HFF-Myc (cell line): ENCODE measurements at regions not wholly inside any gene's neighbourhood (a gene's known extent, or its start where the extent isn't known, plus 50 kb on each side); places are given as distances from the start of the nearest gene placed in this dataset.
"Not testable (repeated sequence)": the region's sequence is repeated elsewhere in the genome, so short reads cannot be mapped to it uniquely, and the experiment has no call there.

Source experiments
- DNase-seq: peaks from one replicate; pipeline ENCODE4 v3.0.0-alpha.2; 2011; ENCODE audit warnings: low read depth; ENCODE audit errors: extremely low read depth
- H3K4me3 ChIP-seq: replicated peaks from 2 replicates; pipeline ENCODE4 v1.5.1; 2011; ENCODE audit warnings: low read depth, mild to moderate bottlenecking, control low read depth, low read length

- DNase-seq = not testable (repeated sequence)
- peak overlapping the region; percentile 54 for H3K4me3 ChIP-seq
These were observed 290.8 kb upstream of the PLGLB2 start for GRCh38 chr2:87457129-87457499.

DNA sequence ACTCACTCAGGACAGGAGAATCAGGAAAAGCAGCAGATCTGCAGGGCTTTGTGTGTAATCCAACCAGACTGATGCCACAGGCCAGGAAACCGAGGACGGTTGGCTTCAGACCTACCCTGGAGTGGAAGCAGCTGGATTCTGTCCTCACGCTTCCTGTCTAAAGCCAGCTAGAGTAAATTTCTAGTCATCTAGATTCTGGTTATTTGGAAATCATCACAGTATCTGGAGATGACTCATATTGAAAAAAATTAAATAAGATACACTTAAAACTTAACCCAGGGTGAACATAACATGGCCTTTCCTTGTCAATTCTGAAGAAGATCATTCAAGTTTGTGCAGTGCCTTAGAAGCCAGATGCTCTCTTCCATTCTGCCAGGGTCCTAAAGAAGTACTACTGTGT lies 288.9 kb upstream of the PLGLB2 start:
- not testable (repeated sequence) for DNase-seq, H3K4me3 ChIP-seq

DNA sequence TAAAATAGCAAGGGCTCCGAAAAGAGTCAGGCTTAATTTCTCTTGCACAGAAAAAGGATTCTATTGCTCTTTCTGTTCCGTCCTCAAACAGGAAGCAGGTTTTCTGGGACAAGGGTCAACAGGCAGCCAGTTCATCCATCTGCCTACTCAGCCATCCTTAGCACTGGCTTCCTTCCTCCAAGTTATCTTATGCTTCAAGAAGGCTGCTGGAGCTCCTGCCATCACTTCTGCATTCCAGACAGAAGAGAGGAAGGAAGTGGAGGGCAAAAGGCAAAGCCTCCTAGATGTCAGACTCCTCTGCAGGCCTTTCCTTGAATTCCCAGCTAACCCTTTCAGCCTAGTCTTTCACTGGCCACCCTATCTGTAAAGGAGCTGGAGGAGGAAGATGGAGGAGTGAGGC lies 287.8 kb upstream of the PLGLB2 start:
- DNase-seq, H3K4me3 ChIP-seq: not testable (repeated sequence)

DNA sequence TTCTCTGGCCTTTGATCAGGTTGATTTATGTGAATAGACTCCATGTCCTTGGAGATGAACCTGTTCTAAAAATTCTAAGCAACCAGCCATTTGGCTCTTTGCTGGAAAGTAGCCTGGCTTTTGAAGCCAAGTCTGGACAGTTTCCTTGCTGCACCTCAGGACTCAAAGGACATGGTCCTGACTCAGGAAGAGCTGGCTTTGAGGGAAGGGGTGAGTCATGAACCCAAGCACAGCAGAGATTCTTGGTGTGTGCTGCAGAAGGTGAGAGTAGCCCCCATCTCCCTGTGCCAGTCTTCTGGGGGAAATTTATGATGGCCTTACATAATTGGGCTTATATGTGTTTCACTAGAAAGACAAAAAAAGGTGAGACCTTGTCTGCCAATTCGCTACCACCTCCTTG lies 287.2 kb upstream of the PLGLB2 start:
- DNase-seq, H3K4me3 ChIP-seq: not testable (repeated sequence)

DNA sequence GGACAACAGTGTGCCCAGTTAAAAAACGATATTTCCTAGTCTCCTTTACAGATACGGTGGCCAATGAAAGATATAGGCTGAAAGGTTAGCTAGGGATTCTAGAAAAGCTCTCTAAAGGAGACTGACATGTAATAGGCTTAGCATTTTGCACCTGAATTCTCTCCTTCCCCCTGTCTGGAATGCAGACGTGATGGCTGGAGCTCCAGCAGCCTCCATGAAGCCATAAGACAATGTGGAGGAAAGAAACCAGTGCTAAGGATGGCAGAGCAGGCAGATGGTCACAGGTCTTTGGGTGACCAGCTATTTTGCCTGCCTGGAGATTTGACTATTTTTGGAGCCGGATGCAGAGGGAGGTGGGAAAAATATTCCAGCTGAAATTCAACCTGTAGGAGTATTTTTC lies 286.2 kb upstream of the PLGLB2 start:
- H3K4me3 ChIP-seq, DNase-seq: not testable (repeated sequence)

DNA sequence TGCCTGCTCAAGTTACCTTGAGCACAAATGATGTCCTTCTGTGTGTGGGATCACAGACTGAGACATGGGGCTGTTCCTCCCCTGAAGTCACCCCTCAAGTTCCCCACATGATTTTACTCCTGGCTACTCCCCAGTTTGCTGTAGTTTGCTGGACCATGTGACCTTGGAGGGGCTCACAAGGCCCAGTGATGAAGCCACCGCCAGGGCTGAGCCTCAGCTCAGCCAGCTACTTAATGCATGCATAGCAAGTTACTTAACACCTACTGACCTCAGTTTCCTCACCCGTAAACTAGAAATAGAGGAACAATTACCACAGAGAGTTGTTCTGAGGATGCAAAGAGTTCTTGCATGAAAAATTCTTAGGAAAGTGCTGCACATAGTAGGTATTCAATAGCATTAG lies 283.7 kb upstream of the PLGLB2 start:
- H3K4me3 ChIP-seq, DNase-seq: not testable (repeated sequence)

DNA sequence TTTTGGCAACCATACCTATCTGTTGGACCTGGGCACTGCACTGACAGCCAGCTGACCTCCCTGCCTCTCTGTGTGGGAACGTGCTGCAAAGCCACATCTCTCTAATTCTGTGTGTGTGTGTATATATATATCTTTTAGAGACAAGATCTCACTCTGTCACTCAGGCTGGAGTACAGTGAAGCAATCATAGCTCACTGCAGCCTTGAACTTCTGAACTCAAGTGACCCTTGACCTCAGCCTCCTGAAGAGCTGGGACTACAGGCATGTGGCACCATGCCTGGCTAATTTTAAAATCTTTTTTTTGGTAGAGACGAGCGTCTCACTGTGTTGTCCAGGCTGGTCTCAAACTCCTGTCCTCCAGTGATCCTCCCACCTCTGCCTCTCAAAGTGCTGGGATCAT lies 282.2 kb upstream of the PLGLB2 start:
- not testable (repeated sequence) for H3K4me3 ChIP-seq, DNase-seq

GRCh38 chr2:87466591-87467120 lies 281.2 kb upstream of the PLGLB2 start:
- DNase-seq = not testable (repeated sequence)

DNA sequence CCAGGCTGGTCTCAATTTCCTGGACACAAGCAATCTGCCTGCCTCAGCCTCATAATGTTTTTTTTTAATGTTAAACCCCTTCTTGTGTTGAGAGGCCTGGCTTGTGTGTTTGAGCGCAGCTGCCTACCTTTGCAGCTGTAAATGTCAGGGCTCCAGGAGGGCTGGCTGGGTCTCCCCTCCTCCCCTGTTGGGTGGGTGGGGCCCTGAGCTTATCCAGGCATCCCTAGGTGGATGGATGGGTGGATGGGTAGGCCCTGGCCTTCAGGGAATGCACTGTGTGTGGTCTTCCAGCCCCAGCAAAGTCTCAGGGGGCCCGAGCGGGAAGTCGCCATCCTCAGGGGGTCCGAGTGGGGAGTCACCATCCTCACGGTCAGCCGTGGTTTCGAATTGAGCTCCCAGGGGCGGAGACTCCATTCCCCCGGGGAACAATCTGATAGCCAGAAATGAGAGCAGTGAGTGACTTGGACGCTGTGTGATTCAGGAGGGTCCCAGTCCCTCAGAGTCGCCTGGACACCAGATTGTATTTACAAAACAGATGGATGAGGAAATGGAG lies 279.4 kb upstream of the PLGLB2 start:
- not testable (repeated sequence) for H3K4me3 ChIP-seq, DNase-seq

More at GRCh38 chr2:87466591-87467120, 281.2 kb upstream of the PLGLB2 start:
- not testable (repeated sequence) for H3K4me3 ChIP-seq

- H3K4me3 ChIP-seq, DNase-seq: not testable (repeated sequence)
These were observed 278.4 kb upstream of the PLGLB2 start for GRCh38 chr2:87469180-87470151.

GRCh38 chr2:87470381-87471380 lies 277.2 kb upstream of the PLGLB2 start:
- not testable (repeated sequence) for H3K4me3 ChIP-seq, DNase-seq

DNA sequence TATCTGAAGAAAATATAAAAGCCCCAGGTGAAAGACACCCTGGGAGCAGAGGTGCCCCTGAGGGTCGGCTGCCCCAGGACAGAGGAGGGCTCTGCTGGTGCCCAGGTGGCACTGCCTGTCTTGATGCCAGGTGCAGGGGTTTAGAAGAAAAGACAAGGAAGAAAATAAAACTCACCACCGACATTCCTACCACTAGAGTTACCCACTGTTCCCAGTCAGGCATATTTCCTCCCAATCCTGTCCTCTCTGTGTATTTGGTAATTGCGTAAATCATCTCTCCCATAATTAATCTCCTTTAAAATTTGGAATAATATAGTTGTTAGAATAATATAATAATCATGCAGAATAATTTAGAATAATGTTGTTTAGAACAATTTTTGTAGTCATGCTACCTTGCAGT lies 276.4 kb upstream of the PLGLB2 start:
- not testable (repeated sequence) for H3K4me3 ChIP-seq, DNase-seq

DNA sequence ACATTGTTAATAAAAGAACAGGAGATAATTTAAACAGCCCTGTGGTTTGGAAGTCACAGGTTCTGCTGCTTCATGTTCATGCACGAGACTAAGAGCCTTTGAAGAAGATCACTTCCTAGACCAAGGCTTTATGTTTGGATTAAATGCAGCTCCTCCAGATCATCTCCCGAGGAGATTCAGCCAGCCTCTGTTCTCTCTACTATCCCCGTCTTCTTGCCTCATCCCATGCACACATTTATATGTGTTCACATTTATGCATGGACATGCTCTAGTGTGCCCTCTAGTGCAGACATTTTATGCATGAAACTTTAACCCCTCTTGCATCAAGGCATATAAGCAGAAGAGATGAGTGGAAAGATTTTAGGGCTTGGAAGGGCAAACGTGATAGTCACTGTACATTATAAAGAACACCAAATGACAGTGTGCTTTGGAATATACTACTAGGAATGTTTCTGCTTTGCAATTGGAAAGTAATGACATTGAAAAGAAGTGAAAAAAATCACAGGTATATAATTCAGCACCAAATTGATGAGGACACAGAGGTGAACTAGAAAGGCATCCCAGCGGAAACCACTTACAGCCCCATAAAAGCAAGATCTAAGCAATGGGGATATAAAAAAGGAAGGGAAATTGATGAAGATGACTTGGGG lies 271.5 kb upstream of the PLGLB2 start:
- H3K4me3 ChIP-seq, DNase-seq: not testable (repeated sequence)

GRCh38 chr2:87476936-87477335 lies 271.0 kb upstream of the PLGLB2 start:
- not testable (repeated sequence) for H3K4me3 ChIP-seq, DNase-seq

DNA sequence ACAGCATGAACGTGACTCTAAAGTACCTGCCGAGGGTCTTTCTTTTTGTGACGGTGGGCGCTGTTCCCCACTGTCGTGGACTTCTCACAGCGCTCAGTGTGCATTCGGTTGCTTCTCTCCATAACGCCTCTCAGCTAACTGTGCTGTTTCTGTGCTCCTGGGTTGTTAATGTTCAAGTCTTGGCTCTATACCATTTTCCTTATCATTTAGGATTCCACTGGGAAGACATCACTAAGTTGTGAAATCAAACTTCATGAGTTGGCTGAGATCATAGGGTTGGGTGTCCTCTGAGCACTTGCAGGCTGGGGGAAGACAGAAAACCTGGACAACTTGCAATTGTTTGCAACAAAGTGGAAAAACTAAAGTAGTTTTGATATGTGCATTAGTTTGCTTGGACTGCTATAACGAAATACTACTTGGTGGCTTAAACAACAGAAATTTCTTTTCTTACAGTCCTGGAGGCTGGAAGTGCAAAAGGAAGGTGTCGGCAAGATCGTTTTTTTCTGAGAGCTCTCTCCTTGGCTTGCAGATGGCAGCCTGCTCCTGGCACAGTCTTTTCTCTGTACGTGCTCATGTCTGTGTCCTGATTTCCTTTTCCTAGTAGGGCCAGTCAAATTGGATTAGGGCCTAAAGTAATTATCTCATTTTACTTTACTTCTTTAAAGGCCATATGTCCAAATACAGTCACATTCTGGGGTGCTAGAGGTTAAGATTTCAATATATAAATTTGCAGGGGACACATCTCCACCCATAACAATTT lies 270.0 kb upstream of the PLGLB2 start:
- not testable (repeated sequence) for DNase-seq, H3K4me3 ChIP-seq

DNA sequence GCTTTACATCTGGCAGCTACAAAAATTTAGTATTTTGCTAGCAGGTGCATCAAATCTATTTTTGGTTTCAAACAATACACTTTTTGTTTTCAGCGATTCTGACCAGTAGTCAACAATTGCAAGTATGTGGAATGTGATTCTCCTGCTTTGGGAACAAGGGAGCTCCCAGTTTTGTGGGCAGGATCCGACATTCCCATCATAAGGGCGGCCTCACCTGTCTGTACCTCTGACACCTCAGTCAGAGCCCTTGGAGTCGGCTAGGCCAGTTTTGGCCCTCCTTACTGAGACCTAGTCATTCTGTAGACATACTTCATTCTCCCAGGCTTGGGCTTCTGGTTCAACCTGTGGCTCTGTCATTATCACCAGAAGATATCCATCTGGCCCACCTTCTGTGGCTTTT lies 269.0 kb upstream of the PLGLB2 start:
- H3K4me3 ChIP-seq, DNase-seq: not testable (repeated sequence)

DNA sequence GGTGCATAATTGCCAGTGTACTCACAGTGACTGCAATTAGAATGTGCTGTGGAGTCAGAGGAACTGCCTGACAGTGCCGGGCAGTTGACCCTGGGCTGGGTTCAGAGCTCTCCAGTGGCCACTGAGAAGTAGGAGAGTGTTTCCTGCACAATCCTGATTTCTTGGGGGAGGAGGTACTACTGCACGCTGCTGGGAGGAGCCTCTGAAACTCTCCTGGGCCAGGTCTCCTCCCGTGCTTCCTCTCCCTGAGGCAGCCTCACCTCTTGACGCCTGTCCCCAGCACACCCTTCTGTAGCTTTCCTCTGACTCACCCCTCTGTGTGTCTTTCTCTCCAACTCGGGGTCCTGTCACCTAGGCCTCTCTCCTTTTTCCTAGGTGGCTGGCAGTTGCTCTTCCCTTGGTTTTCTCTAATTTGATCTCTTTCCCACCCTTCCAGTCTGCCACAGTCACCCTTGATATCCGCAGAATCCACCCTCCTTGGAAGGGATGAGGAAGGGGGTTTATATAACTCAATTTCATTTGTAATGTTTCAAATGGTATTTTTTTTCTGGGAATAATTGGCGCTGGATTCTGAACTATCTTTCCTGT lies 264.7 kb upstream of the PLGLB2 start:
- not testable (repeated sequence) for H3K4me3 ChIP-seq, DNase-seq
